Neural progenitor cell (in vitro differentiated cells): ENCODE measurements at regions not wholly inside any gene's neighbourhood (a gene's known extent, or its start where the extent isn't known, plus 50 kb on each side); places are given as distances from the start of the nearest gene placed in this dataset.

Source experiments
- DNase-seq: peaks from one replicate; pipeline ENCODE4 v3.0.0-alpha.2; 2016; ENCODE audit warnings: low spot score
- H2AFZ ChIP-seq: fragments of 200-600 bp; sonication (generic); replicated peaks from 2 replicates; pipeline ENCODE4 v1.6.1; 2016; ENCODE audit warnings: antibody characterized with exemption
- H3F3A ChIP-seq: fragments of 200-600 bp; sonication (generic); 2 replicates; pipeline ENCODE4 v1.6.1; 2016; ENCODE audit warnings: antibody characterized with exemption, low read depth
- H3K27ac ChIP-seq: fragments of 200-600 bp; sonication (generic); 2 replicates; pipeline ENCODE4 v1.5.1; 2016; ENCODE audit warnings: mild to moderate bottlenecking
- H3K27me3 ChIP-seq: fragments of 200-600 bp; sonication (generic); 2 replicates; pipeline ENCODE4 v1.6.1; 2016; ENCODE audit warnings: mild to moderate bottlenecking, moderate library complexity
- H3K36me3 ChIP-seq: fragments of 200-600 bp; sonication (generic); 2 replicates; pipeline ENCODE4 v1.5.1; 2016
- H3K4me1 ChIP-seq: fragments of 200-600 bp; sonication (generic); 2 replicates; pipeline ENCODE4 v1.6.1; 2016; ENCODE audit warnings: mixed run types
- H3K4me2 ChIP-seq: fragments of 200-600 bp; sonication (generic); 2 replicates; pipeline ENCODE4 v1.6.1; 2016
- H3K4me3 ChIP-seq: fragments of 200-600 bp; sonication (generic); 2 replicates; pipeline ENCODE4 v1.5.1; 2016
- H3K79me2 ChIP-seq: fragments of 200-600 bp; sonication (generic); 2 replicates; pipeline ENCODE4 v1.6.1; 2016; ENCODE audit warnings: low read depth
- H3K9ac ChIP-seq: fragments of 200-600 bp; sonication (generic); 2 replicates; pipeline ENCODE4 v1.6.1; 2016
- H3K9me3 ChIP-seq: fragments of 200-600 bp; sonication (generic); 2 replicates; pipeline ENCODE4 v1.5.1; 2016; ENCODE audit warnings: low read depth
- H4K20me1 ChIP-seq: fragments of 200-600 bp; sonication (generic); 2 replicates; pipeline ENCODE4 v1.6.1; 2016; ENCODE audit warnings: low read depth
- H3K27ac Mint-ChIP-seq: 3 replicates; pipeline ENCODE4 v1.8.0; 2021; ENCODE audit warnings: mixed read lengths
- H3K27me3 Mint-ChIP-seq: 2 replicates; pipeline ENCODE4 v1.8.0; 2022; ENCODE audit warnings: low read depth, mild to moderate bottlenecking, inconsistent platforms, moderate library complexity, mixed read lengths; ENCODE audit not compliant: insufficient read depth
- H3K36me3 Mint-ChIP-seq: 3 replicates; pipeline ENCODE4 v1.8.0; 2021; ENCODE audit warnings: mixed read lengths
- H3K4me1 Mint-ChIP-seq: 3 replicates; pipeline ENCODE4 v1.8.0; 2021; ENCODE audit warnings: mixed read lengths
- H3K4me3 Mint-ChIP-seq: 3 replicates; pipeline ENCODE4 v1.8.0; 2021; ENCODE audit warnings: mild to moderate bottlenecking, moderate library complexity, mixed read lengths
- H3K9me3 Mint-ChIP-seq: 3 replicates; pipeline ENCODE4 v1.8.0; 2020; ENCODE audit warnings: mixed read lengths
- CTCF ChIP-seq: fragments of 200-600 bp; sonication (generic); IDR thresholded peaks from 2 replicates; pipeline ENCODE4 v1.5.1; 2017; ENCODE audit warnings: antibody characterized with exemption, mild to moderate bottlenecking
- EZH2 ChIP-seq: fragments of 200-600 bp; sonication (generic); IDR thresholded peaks from 2 replicates; pipeline ENCODE4 v1.6.1; 2017; ENCODE audit warnings: antibody characterized with exemption, mild to moderate bottlenecking, moderate library complexity
- EZH2phosphoT487 ChIP-seq: fragments of 200-600 bp; sonication (generic); IDR thresholded peaks from 2 replicates; pipeline ENCODE4 v1.6.1; 2017; ENCODE audit warnings: antibody characterized with exemption

- DNase-seq, result no peak
- Mint-ChIP-seq H3K27ac (no peak overlapping the region), H3K4me3 (no peak overlapping the region), H3K36me3 (no peaks in the 10 kb centered on the region), H3K4me1 (peaks cover 13% of the 10 kb centered on the region), H3K9me3 (peaks cover 4% of the 10 kb centered on the region), H3K27me3 (peaks cover 3% of the 10 kb centered on the region)
- H3K36me3 ChIP-seq, result no peaks in the 10 kb centered on the region
- no peak overlapping the region for H3K27ac ChIP-seq
- H3K79me2 ChIP-seq, result no peaks in the 10 kb centered on the region
- H3F3A ChIP-seq, result no peaks in the 10 kb centered on the region
- peaks cover 12% of the 10 kb centered on the region for H3K4me1 ChIP-seq
- H3K9me3 ChIP-seq, result no peaks in the 10 kb centered on the region
- no peak overlapping the region for H3K9ac ChIP-seq
- H3K4me3 ChIP-seq, result no peak overlapping the region
- H3K27me3 ChIP-seq, result no peaks in the 10 kb centered on the region
- H4K20me1 ChIP-seq, result no peaks in the 10 kb centered on the region
- H3K4me2 ChIP-seq, result no peak overlapping the region
- no peak for TF ChIP-seq EZH2phosphoT487
- TF ChIP-seq EZH2, result no peak
- TF ChIP-seq CTCF, result no peak
- H2AFZ ChIP-seq, result no peak overlapping the region
Measured at GRCh38 chr2:107002735-107003134, 116.8 kb upstream of the ST6GAL2 start.

GRCh38 chr2:107005853-107006252 lies 119.9 kb upstream of the ST6GAL2 start:
- Histone ChIP-seq H3K9ac (no peak overlapping the region), H3K27me3 (no peaks in the 10 kb centered on the region), H3K4me3 (no peak overlapping the region), H3K4me1 (peaks cover 6% of the 10 kb centered on the region), H3F3A (no peaks in the 10 kb centered on the region), H3K36me3 (no peaks in the 10 kb centered on the region), H2AFZ (no peak overlapping the region), H4K20me1 (no peaks in the 10 kb centered on the region), H3K27ac (no peak overlapping the region), H3K79me2 (no peaks in the 10 kb centered on the region), H3K9me3 (no peaks in the 10 kb centered on the region), H3K4me2 (no peak overlapping the region)
- TF ChIP-seq EZH2 (no peak), EZH2phosphoT487 (no peak), CTCF (no peak)
- DNase-seq, result no peak
- Mint-ChIP-seq H3K4me1 (peaks cover 7% of the 10 kb centered on the region), H3K27me3 (peaks cover 3% of the 10 kb centered on the region), H3K4me3 (no peak overlapping the region), H3K36me3 (no peaks in the 10 kb centered on the region), H3K9me3 (no peaks in the 10 kb centered on the region), H3K27ac (no peak overlapping the region)

GRCh38 chr2:107006836-107007235 lies 120.9 kb upstream of the ST6GAL2 start:
- Histone ChIP-seq H3K9ac (no peak overlapping the region), H4K20me1 (no peaks in the 10 kb centered on the region), H3K79me2 (no peaks in the 10 kb centered on the region), H3K9me3 (no peaks in the 10 kb centered on the region), H3K4me2 (no peak overlapping the region), H3K27me3 (no peaks in the 10 kb centered on the region), H3K4me3 (no peak overlapping the region), H3K27ac (no peak overlapping the region), H2AFZ (no peak overlapping the region), H3K4me1 (peaks cover 6% of the 10 kb centered on the region), H3K36me3 (no peaks in the 10 kb centered on the region), H3F3A (no peaks in the 10 kb centered on the region)
- no peak overlapping the region for H3K4me3 Mint-ChIP-seq
- H3K9me3 Mint-ChIP-seq, result no peaks in the 10 kb centered on the region
- H3K4me1 Mint-ChIP-seq, result peaks cover 7% of the 10 kb centered on the region
- TF ChIP-seq EZH2phosphoT487 (no peak), CTCF (no peak), EZH2 (no peak)
- H3K36me3 Mint-ChIP-seq, result no peaks in the 10 kb centered on the region
- no peak overlapping the region for H3K27ac Mint-ChIP-seq
- H3K27me3 Mint-ChIP-seq, result peaks cover 3% of the 10 kb centered on the region
- DNase-seq, result no peak
